SKM-1 (cell line): ENCODE measurements at regions not wholly inside any gene's neighbourhood (a gene's known extent, or its start where the extent isn't known, plus 50 kb on each side); places are given as distances from the start of the nearest gene placed in this dataset.

ENCODE experiments used
- DNase-seq: peaks from one replicate; lab custom pipeline; 2025; ENCODE audit not compliant: unreplicated experiment; lab: John Stamatoyannopoulos, UW

DNA sequence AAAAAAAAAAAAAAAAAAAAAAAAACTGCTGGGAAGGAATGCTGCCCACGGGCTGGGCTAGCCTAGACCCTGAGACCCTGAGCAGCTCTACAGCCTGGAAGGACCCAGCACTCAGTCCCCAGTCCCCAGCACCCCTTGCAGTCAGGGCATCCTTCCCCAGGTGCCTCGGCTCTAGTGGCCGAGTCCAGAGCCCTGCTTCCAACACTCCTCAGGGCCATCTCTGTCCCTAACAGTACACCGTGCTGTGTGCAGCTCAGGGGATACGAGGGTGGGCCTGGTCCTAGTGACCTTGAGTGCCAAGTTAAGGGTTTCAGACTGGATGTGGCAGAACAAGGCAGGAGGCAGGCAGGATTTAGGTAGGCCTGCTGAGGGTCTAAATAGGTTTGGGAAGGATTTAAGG is 50.2 kb upstream of the LRP8 start:
- no peak for DNase-seq

DNA sequence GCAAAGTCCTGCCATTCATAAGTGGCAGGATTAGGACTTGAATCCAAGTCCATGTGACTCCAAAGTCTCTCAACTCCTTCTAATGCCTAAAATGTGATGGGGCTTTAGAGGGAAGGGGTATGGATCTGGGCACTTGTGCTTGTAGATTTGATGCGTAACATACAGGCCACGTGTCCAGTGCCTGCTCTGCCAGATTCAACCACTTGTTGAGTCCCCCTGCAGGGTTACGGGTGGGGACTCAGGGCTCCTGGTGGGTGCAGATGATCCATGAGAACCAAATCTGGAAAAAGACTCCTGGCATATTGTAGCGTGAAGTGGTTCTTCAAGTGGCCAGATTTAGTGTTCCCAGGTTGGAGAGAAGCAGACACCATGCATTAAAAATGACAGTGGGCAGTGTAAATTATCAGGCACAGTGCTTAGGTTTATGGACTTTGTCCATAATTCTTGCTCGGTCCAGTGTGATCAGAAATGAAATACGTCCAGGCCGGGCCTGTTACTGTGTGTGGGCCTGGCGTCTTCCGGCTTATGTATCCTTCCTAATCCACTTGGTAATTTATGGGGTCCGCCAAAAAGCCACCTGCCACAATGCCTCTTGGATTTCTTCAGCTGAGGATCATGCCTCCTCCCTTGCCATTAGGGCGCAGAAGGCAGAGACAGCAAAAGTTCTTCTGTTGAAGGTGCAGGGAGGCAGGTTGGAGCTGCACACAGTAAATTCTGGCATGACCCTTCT is 51.2 kb upstream of the LRP8 start:
- no peak for DNase-seq

DNA sequence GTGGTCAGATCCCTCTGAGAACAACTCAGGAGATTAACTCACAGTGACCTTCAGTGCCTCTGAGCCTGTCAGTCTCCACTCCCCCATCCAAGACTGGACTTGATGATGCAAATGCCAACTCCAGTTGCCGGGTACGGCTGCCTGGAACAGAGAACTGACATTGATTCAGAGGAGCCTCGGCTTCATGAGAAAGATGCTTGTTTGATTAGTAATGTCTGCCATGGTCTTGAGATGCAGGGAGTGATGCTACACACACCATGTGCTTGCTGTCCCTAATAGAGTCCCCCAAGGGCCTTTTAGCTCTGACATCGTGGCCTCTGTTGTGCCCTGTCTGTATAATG is 51.8 kb upstream of the LRP8 start:
- no peak for DNase-seq

DNA sequence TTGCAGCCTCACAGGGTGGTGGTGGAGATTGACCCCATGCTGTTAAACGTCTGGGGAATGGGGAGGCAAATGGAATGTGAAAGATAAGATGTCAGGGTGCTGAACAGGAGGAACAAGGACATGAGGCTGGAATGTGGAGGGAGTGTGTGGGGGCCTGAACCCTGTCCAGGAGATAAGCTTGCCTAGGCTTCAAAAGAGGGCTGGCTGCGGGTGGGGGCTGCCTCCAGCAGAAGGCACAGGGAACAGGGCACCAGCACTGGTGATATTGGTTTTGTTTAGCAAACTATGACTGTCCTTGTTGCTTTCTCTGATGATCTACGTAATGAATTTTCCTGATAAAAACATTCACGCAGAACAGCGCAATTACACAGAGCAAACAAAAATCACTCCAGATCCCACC is 52.4 kb upstream of the LRP8 start:
- no peak for DNase-seq

DNA sequence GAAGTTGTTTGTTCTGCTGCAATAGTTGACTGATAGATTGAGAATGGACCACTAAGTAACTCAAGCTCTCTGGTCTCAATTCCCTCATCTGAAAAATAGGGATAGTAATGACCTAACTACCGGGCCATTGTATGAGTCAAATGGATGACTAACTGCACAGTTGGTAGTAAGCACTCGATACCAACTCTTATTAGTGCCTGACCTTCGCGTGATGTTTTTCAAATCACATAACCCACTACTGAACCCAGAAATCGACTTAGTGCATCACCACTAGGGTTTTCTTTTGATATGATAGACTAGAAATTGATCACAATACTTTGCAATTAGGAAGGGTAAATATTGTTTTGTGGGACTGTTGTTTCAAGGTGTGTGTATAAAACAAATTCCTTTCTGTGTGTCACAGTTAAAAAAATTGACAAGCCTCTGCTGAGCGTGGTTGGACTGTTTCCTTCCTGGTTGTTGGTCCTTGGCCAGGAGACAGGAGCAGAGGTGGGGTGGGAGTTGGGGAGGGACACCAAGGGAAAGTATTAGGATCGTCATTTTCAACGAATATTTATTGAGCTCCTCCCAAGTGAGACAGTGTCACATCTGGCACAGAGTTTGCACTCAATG is 54.0 kb upstream of the LRP8 start:
- DNase-seq = no peak

DNA sequence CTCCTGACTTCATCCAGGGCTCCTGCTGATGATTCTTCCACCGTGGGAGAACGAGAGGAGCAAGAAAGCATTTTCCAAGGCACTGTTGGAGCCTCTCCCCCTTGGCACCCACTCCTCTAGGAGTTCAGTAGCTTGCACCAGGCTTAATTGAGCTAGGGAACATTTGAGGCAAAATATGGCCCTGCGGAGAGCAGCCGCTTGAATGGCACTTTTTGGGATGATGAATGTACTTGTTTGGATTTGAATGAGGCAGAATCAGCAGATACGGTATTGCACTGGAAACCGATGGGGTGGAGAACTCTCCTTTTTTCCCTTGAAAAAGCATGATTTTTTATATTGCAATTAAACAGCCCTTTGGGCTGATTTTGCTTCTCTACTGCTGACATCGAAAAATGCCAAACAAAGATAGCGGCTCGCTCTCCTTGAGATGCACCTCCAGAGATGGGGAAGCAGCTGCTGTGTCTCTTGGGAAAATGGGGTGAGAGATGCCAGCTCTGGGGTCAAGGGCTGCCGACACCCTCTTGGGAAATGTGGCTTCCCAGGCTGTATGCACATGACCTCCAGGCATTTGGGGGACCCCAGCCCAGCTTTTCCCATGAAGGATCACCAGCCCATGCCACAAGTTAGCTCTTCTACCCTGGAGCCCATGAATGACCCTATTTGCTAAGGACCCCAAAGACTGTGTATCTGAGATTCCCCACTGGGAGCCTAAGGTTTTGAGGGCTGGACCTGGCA is 55.4 kb upstream of the LRP8 start:
- no peak for DNase-seq

DNA sequence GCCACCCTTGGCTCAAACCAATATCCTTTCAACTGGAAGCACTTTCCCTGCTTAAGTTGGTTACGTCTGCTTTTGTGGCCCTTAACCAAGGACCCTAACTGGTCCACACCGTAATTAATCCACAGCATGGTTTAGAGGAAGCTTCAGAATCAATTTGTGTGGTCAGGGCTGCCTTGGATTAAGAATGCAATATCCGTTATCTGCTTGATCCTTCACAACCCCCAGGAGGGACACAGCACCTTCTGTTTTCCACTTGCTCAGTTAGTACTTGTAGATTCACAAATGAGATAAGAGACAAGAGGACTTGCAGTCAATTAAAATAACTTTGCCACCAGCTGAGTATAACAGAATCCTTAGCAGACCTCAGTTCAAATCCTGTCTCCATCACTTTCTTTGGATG is 56.9 kb upstream of the LRP8 start:
- DNase-seq = no peak

DNA sequence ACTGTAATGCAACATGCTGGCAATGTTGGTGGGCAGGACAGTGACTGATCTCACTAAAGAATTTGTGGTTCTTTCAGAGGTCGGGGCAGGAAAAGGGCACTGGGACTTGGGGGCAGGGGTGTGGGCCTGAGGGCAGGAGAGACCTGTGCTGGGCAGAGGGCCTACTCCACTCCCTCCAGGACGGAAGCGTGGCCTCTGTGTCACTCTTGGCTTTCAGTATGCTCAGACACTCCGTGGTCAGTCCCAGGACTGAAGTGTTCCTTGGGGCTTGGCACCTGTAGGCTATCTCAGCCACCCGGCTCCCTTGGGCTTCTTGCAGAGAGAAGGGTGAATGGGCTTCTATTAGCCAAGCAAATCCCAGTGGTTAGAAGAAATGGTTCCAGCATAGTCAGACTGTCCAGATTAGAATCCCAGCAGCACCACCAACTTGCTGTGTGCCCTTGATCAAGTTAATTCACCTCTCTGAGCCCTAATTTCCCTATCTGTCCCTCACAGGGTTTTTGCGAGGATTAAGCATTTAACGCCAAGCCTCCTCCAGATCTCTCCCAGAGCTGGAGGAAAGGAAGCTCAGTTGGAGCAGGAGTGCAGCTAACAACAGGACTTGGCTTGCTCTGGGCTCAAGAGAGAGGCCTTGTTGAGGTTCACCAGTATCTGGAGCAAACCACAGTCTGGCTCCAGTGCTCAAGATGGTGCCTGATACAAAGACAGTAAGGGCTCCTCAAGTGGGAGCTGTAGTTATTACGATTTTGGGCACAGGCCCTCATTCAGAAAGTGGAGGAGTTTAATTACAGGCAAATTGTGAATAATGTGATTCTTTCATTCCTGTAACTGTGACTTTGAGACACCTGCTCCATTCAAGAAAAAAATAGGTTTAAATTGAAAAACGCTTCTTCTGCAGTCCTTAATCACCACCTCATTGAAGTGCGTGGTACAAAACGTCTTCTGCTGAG is 57.7 kb upstream of the LRP8 start:
- DNase-seq = no peak

DNA sequence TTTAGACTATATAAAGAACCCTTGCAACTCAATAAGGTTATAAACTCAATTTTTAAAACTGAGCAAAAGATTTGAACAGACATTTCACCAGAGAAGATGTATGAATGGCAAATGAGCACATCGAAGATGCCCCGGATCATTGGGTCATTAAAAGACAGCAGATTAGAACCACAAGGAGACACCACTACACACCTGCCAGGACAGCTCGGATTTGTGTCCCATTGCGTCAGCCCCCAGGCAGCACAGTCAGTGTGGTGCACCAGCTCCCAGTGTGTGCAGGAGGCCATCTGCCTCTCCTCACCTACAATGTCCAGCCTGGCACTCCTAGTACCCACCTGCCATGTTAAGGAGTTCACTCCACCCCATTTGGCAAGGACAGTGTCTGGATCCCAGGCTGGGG is 61.1 kb upstream of the LRP8 start:
- DNase-seq = no peak

DNA sequence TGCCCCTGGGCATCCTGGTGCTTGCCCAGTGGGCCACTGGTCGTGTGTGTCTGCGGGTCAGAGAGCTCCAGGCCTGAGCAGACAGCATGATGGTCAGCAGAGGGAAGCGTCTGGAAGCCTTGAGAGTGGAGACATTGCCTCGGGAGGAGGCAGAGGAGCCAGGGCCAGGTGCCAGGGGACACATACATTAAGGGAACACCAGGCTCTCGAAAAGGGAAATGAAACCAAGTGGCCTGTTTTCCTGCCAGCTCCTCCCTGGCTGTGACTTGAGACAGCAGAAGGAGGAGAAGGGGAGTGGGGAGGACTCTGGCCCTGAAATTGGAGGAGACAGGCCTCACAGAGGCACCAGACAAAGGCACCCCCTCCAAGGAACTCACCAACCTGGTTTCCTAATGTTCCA is 62.4 kb upstream of the LRP8 start:
- DNase-seq = peak; percentile 41

DNA sequence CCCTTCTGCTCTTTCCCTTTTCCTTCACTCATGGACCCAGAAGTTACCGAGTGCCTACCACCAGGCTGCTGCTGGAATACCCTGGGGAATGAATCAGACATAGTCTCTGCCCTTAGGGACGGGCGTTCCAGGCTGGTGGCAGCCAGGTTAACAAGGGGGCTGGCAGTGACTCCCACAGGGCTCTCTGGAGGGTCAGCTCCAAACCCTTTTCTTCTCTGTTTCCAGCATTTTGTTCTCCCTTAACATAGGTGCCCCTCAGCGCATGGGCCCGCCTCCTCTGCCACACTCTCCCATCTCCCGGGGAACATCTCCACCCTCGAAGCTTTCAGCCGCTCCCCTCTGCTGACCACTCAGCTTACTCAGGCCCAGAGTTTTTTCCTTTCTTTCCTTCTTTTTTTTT is 62.9 kb upstream of the LRP8 start:
- DNase-seq = no peak

DNA sequence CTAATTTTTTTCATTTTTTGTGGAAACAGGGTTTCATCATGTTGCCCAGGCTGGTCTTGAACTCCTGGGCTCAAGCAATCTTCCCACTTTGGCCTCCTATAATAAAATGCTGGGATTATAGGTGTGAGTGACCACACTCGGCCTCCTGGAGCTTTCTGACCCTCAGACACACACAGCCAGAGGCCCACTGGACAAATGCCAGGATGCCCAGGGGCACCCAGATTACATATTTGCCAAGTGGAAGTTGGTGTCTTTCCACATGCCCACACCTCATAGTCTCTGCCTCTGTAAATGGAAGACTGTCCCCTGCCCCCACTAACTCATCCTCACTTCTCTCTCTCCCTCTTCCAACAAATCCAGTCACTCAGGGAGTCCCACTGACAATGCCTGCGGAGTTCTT is 63.4 kb upstream of the LRP8 start:
- no peak for DNase-seq

DNA sequence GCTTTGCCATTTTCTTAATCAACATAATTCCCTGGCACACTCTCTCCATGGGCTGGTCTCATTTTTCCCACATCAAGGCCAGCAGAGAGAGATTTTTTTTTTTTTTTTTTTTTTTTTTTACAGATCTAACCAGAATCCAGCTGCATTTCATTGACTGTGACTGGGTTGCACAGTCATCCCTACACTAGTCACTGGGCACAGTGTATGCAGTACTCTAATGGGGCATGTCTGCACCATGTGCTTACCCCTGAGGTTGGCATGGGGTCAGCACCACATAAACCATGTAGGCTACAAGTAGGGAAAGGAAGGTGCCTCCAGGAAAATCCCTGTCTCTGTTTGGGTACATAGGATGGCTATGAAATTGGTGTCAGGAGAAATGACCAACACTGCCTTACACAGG is 64.1 kb upstream of the LRP8 start:
- DNase-seq = no peak

DNA sequence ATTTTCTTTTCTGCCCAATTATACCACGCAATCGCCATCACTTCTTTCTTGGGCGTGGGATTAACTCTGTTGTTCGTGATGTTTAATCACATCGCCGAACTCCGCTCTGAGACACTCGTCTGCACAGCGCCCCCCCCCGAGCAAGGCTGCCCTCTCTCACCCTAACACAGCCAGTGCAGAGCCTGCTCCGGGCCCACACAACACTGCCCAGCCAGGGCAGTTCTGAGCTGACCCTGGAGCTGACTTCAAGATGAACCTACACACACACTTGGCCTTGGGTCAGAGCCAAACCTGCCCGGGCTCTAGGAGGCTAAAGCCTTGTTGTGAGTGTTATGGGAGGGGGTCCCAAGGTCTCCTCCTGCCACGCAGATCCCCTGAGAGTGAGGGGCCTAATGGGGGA is 64.6 kb upstream of the LRP8 start:
- DNase-seq = no peak

DNA sequence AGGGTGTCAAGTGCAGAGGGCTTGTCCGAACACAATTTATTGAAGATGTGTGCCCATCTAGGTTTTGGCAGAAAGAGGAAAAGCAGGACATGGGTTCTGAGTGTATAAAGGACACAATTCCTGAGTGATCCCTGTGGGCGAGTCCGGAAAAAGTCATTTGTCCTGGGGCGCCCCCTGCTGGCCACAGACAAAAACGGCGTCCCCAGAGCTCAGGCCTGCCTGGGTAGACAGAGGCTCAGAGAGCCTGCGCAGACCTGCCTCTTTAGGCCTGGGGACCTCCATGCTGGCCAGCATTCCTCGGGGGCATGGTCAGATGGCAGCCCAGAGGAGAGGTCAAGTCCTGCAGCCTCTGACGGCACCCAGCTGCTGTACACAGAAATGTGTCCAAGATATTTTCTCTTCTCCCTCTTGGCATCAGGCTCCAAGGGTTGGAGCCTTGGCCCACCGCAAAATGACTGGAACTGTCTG is 65.5 kb upstream of the LRP8 start:
- no peak for DNase-seq

DNA sequence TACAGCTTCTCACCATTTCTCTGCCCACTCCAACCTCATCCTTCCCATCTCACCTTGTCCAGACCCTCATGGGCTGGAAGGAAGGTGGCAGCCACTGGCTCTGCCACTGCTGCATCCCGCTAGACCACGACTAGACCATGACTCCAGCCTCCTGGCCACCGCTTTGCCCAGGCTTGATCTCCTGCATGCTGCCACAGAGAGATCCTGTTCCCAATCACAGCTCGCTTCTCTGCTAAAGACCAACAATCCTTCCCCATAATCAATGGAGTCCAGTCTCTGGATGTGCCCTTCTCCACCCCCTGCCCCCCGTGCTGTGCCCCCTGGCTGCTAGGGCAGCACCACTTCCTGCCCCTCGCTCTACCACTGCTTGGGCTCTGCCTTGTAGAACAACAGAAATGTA is 64.9 kb upstream of the DMRTB1 start:
- no peak for DNase-seq

DNA sequence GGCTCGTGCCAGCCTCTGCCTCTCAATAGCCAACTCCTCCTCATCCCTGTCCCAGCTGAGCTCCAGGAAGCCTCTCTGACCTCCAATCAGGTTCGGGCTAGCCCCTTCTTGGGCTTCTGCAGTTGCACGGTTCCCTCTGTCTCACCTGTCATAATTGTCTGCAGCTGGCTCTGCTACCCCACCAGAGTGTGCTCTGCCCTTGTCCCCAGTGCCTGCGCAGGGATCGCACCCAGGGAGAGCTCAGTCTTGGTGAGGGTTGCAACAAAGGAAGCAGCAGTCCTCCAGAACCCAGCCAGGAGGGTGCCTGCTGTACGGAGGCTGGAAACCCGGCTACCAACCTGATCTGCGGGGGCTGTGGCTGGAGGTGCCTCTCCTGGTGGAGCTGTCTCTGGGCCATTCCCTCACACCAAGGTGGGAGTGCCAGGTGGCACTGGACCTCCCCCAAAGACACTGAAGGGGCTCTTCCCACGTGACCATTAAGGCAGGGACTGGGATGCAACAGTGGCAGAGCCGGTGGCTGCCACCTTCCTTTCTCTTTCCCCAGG is 63.5 kb upstream of the DMRTB1 start:
- no peak for DNase-seq

DNA sequence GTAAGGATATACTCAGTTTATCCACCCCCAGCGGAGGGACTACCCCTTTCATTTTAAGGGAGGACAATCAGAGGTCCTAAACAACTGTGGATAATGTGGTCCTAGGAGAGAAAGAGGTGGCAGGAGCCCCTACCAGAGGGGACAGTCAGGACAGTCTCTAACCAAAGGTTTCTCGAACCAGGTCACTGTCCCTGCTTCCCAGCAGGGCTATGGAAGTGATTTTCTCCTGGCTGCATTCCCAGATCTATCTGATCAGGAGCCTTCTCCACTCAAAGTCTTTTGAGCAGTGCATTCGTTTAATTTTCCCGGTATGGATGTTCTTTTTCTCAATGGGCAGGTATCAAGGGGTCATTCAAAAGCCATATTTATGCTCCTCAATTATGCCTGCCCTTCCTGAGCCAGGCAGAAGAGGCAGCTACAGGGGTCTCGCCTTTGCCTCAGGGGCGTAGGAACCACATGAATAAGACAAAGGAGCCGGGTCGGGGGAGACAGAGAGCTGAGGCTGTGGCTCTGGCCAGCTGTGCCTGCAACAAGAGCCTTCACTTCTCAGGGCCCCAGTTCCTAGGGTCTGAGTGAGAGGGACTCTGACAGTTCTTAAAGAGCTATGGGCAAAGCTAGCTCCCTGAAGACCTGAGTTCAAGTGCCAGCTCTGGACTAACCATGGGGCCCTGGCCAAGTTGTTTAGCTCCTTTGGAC is 62.5 kb upstream of the DMRTB1 start:
- DNase-seq = no peak

DNA sequence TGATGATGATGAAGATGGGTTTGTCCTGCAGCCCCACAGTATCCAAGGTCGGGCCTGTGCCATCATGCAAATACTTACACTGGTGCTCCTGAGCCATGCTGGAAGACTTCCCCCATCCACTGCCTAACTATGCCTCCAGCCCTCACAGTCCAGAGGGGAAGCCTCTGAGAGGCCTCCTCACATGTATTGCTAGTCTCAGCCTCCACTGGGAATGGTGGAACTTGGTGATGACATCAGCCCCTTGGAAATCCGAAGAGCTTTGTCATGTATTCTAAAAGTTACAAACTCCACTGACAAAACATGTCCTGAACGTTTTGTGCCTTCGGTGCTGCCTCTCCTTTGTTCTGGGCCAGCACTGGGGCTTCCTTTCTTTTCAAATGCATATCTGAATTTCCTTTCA is 61.1 kb upstream of the DMRTB1 start:
- no peak for DNase-seq

DNA sequence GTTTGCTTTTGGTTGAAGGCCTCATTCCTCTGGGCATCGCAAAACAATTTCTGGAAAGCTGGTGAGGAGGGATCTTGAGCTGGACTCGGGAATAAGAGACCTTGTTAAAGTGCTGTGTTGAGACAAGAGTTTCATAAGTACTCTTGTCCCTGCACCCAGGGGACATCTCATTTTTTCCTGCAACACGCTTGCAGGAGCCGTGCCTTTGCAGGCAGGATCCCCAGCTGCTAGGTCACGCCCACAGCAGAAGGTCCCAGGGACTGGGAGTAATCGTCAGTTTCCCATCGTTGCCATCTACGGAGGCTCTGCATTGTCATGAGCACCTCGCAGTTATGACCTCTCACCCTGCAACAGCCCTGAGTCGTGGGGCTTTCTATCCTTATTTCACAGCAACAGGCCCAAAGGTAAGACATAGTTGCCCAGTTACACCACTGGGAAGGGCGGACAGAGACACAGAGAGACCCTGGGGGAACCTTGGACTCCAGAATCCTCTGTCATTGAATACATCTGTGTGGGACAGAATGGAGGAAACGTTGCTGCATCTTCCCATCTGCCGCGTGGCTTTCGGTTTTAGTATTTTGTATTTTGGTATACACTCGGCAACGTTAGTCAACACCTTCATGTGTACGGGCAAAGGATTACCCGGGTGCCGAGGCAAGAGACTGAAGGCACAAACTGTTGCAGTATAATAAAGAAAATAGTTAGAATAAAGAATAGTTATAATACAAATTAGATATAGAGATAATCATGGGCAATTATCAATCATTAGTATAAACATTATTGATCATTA is 60.4 kb upstream of the DMRTB1 start:
- no peak for DNase-seq
